OCI-LY7 (cell line): ENCODE measurements at regions not wholly inside any gene's neighbourhood (a gene's known extent, or its start where the extent isn't known, plus 50 kb on each side); places are given as distances from the start of the nearest gene placed in this dataset.

Experiments
- BruUV-seq: library from RNA; stranded (reverse); fragments of 400-500 nt; replicated peaks from 2 replicates; lab custom pipeline; 2021; lab: Mats Ljungman, UMichigan
- CTCF ChIA-PET: fragments of 300-600 bp; sonication (Branson Sonifier 250); formaldehyde crosslinking; loops from one replicate; lab custom pipeline; 2022; ENCODE audit warnings: antibody characterized with exemption; ENCODE audit not compliant: unreplicated experiment; lab: Charles Lee
- POLR2A ChIA-PET: fragments of 300-600 bp; sonication (Branson Sonifier 250); formaldehyde crosslinking; loops from one replicate; lab custom pipeline; 2022; ENCODE audit warnings: antibody characterized with exemption; lab: Charles Lee
- DNase-seq: peaks from one replicate; pipeline ENCODE4 v3.0.0-alpha.2; 2015; ENCODE audit warnings: low spot score
- H2AFZ ChIP-seq: fragments of 200-600 bp; sonication (generic), shearing (Covaris generic); 2 replicates; pipeline ENCODE4 v1.6.1; 2014; ENCODE audit warnings: mild to moderate bottlenecking, antibody characterized with exemption, low read length, moderate library complexity
- H3K27ac ChIP-seq: fragments of 200-600 bp; sonication (generic); 2 replicates; pipeline ENCODE4 v1.5.1; 2014; ENCODE audit warnings: mixed run types, low read depth, mild to moderate bottlenecking, moderate library complexity, low read length, inconsistent platforms; ENCODE audit not compliant: poor library complexity, severe bottlenecking
- H3K36me3 ChIP-seq: fragments of 200-600 bp; sonication (generic); 2 replicates; pipeline ENCODE4 v1.6.1; 2014; ENCODE audit warnings: mild to moderate bottlenecking, antibody characterized with exemption, low read length, moderate library complexity, mixed read lengths; ENCODE audit not compliant: insufficient read depth
- H3K4me1 ChIP-seq: fragments of 200-600 bp; sonication (generic); 2 replicates; pipeline ENCODE4 v1.5.1; 2014; ENCODE audit warnings: mild to moderate bottlenecking, low read length; ENCODE audit not compliant: insufficient read depth, poor library complexity, severe bottlenecking
- H3K4me2 ChIP-seq: fragments of 200-600 bp; sonication (generic); 2 replicates; pipeline ENCODE4 v1.6.1; 2014; ENCODE audit warnings: mild to moderate bottlenecking, low read length
- H3K4me3 ChIP-seq: fragments of 200-600 bp; sonication (generic); 2 replicates; pipeline ENCODE4 v1.5.1; 2014; ENCODE audit warnings: mild to moderate bottlenecking, low read depth, low read length; ENCODE audit not compliant: poor library complexity, severe bottlenecking
- H3K79me2 ChIP-seq: fragments of 200-600 bp; sonication (generic); 2 replicates; pipeline ENCODE4 v1.6.1; 2016; ENCODE audit warnings: low read depth, mild to moderate bottlenecking, low read length, moderate library complexity, mixed read lengths; ENCODE audit not compliant: insufficient read depth
- H3K9me2 ChIP-seq: fragments of 200-600 bp; sonication (generic); 2 replicates; pipeline ENCODE4 v1.6.1; 2016; ENCODE audit warnings: mild to moderate bottlenecking, low read length, mixed read lengths; ENCODE audit not compliant: insufficient read depth
- H3K9me3 ChIP-seq: fragments of 200-600 bp; sonication (generic); 2 replicates; pipeline ENCODE4 v1.6.1; 2014; ENCODE audit warnings: mild to moderate bottlenecking, mixed run types, low read length, mixed read lengths
- H4K20me1 ChIP-seq: fragments of 200-600 bp; sonication (generic); 2 replicates; pipeline ENCODE4 v1.6.1; 2014; ENCODE audit warnings: mild to moderate bottlenecking, antibody characterized with exemption, low read length, moderate library complexity, mixed read lengths; ENCODE audit not compliant: insufficient read depth
- EZH2phosphoT487 ChIP-seq: fragments of 200-600 bp; sonication (generic); IDR thresholded peaks from 2 replicates; pipeline ENCODE4 v1.6.1; 2018; ENCODE audit warnings: low read depth, borderline replicate concordance, mild to moderate bottlenecking, mixed run types, antibody characterized with exemption, low read length, moderate library complexity, mixed read lengths
- intact Hi-C: fragments of 100-400 bp; cut with micrococcal nuclease; formaldehyde crosslinking; loops from one replicate; pipeline ENCODE4 v1.10.0; 2022; ENCODE audit not compliant: unreplicated experiment
- TF ChIP-seq, protein P1 (sequence below): fragments of 200-600 bp; sonication (generic); conservative IDR thresholded peaks from 2 replicates; pipeline ENCODE4 v1.5.1; 2014; ENCODE audit warnings: mild to moderate bottlenecking, antibody characterized with exemption, low read length, moderate library complexity, mixed read lengths

DNA sequence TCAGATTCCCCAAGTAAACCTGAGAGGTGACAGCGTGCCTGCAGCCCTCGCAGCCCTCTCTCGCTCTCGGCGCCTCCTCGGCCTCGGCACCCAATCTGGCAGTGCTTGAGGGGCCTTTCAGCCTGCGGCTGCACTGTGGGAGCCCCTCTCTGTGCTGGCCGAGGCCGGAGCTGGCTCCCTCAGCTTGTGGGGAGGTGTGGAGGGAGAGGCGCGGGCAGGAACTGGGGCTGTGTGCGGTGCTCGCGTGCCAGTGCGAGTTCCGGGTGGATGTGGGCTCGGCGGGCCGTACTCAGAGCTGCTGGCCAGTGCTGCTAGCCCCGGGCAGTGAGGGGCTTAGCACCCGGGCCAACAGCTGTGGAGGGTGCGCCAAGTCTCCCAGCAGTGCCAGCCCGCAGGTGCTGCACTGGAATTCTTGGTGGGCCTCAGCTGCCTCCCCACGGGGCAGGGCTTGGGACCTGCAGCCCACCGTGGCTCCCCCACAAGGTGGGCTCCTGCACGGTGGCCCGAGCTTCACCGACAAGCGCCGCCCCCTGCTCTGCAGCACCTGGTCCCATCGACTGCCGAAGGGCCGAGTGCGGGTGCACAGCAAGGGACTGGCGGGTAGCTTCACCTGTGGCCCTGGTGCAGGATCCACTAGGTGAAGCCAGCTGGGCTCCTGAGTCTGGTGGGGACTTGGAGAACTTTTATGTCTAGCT, 809.7 kb upstream of the ADGRB3 start:
- H3K9me2 ChIP-seq: no peaks in the 10 kb centered on the region
- H3K27ac ChIP-seq: no peak overlapping the region
- no peaks in the 10 kb centered on the region for H3K79me2 ChIP-seq
- H3K9me3 ChIP-seq: no peaks in the 10 kb centered on the region
- BruUV-seq: no TSS peak
- POLR2A ChIA-PET: no interaction called here
- TF ChIP-seq EZH2phosphoT487: no peak
- TF ChIP-seq, protein P1, sequence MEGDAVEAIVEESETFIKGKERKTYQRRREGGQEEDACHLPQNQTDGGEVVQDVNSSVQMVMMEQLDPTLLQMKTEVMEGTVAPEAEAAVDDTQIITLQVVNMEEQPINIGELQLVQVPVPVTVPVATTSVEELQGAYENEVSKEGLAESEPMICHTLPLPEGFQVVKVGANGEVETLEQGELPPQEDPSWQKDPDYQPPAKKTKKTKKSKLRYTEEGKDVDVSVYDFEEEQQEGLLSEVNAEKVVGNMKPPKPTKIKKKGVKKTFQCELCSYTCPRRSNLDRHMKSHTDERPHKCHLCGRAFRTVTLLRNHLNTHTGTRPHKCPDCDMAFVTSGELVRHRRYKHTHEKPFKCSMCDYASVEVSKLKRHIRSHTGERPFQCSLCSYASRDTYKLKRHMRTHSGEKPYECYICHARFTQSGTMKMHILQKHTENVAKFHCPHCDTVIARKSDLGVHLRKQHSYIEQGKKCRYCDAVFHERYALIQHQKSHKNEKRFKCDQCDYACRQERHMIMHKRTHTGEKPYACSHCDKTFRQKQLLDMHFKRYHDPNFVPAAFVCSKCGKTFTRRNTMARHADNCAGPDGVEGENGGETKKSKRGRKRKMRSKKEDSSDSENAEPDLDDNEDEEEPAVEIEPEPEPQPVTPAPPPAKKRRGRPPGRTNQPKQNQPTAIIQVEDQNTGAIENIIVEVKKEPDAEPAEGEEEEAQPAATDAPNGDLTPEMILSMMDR: no peak
- no peak overlapping the region for H3K4me3 ChIP-seq
- CTCF ChIA-PET: no interaction called here
- no peak for DNase-seq
- no peaks in the 10 kb centered on the region for H3K36me3 ChIP-seq
- H3K4me1 ChIP-seq: no peaks in the 10 kb centered on the region
- intact Hi-C loops: no loop called here
- H4K20me1 ChIP-seq: no peaks in the 10 kb centered on the region
- no peak overlapping the region for H2AFZ ChIP-seq
- H3K4me2 ChIP-seq: no peak overlapping the region

DNA sequence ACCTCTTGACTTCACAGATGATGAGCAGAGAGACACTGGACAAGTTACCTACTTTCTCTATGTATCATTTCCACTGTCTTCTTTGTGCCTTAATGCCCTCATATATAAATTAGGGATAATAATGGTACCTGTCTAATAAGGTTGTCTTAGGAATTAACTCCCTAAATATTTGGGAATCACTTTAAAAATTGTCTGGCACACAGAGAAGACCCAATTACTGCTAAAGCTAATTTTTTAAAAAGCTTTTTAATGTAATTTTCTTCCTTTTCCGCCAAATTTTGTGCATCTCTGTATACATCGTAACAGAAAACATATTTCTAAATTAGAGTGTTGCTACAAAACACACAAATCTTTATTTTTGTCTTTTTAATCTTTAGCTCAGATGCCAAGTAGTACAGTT, 816.8 kb upstream of the ADGRB3 start:
- ChIA-PET CTCF (no interaction called here), POLR2A (interaction anchor here (0.8 to 1.0 kb wide), 2 partner anchors 9 to 464 kb away, joined by 3 to 6 read pairs; no protein-coding TSS in a partner anchor)
- H3K36me3 ChIP-seq: no peaks in the 10 kb centered on the region
- no peaks in the 10 kb centered on the region for H3K9me2 ChIP-seq
- no peaks in the 10 kb centered on the region for H4K20me1 ChIP-seq
- no peak for TF ChIP-seq EZH2phosphoT487
- TF ChIP-seq, protein P1: no peak
- intact Hi-C loops: no loop called here
- no peak for DNase-seq
- peaks cover 9% of the 10 kb centered on the region; the same call in 1 of the 2 replicates for H3K9me3 ChIP-seq
- no peak overlapping the region for H3K4me3 ChIP-seq
- no peaks in the 10 kb centered on the region for H3K79me2 ChIP-seq
- no peak overlapping the region for H3K27ac ChIP-seq
- no peak overlapping the region for H2AFZ ChIP-seq
- no TSS peak for BruUV-seq
- no peak overlapping the region for H3K4me2 ChIP-seq
- no peaks in the 10 kb centered on the region for H3K4me1 ChIP-seq

GRCh38 chr6:67815623-67816022, 819.5 kb upstream of the ADGRB3 start:
- Histone ChIP-seq H4K20me1 (no peaks in the 10 kb centered on the region), H3K36me3 (no peaks in the 10 kb centered on the region), H3K79me2 (no peaks in the 10 kb centered on the region), H3K9me2 (no peaks in the 10 kb centered on the region), H3K4me1 (no peaks in the 10 kb centered on the region), H3K4me2 (no peak overlapping the region), H3K9me3 (peaks cover 26% of the 10 kb centered on the region), H3K27ac (no peak overlapping the region), H2AFZ (no peak overlapping the region), H3K4me3 (no peak overlapping the region)
- intact Hi-C loops: no loop called here
- DNase-seq: no peak
- POLR2A ChIA-PET: no interaction called here
- CTCF ChIA-PET: no interaction called here
- no TSS peak for BruUV-seq
- TF ChIP-seq EZH2phosphoT487: no peak
- TF ChIP-seq, protein P1: no peak
